ENCODE measurements at regions not wholly inside any gene's neighbourhood (a gene's known extent, or its start where the extent isn't known, plus 50 kb on each side); places are given as distances from the start of the nearest gene placed in this dataset.

DNA sequence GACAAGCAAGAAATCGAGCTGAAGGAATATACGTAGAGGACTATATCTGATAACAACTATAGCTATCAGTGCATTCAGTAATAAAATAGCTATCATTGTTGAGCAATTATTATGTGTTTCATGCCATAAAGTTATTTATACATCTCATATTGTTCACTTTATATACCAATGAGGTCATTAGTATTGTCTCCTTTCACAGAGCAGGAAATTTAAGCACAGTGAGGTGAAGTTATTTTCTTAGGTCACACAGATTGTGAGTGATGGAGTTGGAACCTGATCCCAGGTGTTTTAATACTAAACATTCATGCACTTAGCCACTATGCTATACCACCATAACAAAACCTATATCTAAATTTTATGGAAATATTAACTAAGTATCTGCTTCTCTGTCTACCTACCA is 180.5 kb upstream of the DPYD start:
- H3K4me3 Mint-ChIP-seq = no peak overlapping the region
- H3K36me3 ChIP-seq = no peaks in the 10 kb centered on the region
- H3K79me2 ChIP-seq (ENCODE audit: low read depth) = no peaks in the 10 kb centered on the region
- no peaks in the 10 kb centered on the region for H3K36me3 Mint-ChIP-seq
- H3K9ac ChIP-seq = no peak overlapping the region
- no peak overlapping the region for H2AFZ ChIP-seq (replicated peaks)
- TF ChIP-seq EZH2 (IDR thresholded peaks at IDR 0.05) (no peak), EZH2phosphoT487 (IDR thresholded peaks at IDR 0.05) (no peak)
- TF ChIP-seq, protein P1, sequence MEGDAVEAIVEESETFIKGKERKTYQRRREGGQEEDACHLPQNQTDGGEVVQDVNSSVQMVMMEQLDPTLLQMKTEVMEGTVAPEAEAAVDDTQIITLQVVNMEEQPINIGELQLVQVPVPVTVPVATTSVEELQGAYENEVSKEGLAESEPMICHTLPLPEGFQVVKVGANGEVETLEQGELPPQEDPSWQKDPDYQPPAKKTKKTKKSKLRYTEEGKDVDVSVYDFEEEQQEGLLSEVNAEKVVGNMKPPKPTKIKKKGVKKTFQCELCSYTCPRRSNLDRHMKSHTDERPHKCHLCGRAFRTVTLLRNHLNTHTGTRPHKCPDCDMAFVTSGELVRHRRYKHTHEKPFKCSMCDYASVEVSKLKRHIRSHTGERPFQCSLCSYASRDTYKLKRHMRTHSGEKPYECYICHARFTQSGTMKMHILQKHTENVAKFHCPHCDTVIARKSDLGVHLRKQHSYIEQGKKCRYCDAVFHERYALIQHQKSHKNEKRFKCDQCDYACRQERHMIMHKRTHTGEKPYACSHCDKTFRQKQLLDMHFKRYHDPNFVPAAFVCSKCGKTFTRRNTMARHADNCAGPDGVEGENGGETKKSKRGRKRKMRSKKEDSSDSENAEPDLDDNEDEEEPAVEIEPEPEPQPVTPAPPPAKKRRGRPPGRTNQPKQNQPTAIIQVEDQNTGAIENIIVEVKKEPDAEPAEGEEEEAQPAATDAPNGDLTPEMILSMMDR (IDR thresholded peaks at IDR 0.05) = no peak
- no peak overlapping the region for H3K4me3 ChIP-seq
- no peaks in the 10 kb centered on the region for H3K27me3 Mint-ChIP-seq (ENCODE audit: insufficient read depth, low read depth)
- H3K27me3 ChIP-seq = no peaks in the 10 kb centered on the region
- H3K4me1 ChIP-seq = peaks cover 7% of the 10 kb centered on the region
- H3K27ac ChIP-seq = no peak overlapping the region
- no peak overlapping the region for H3K4me2 ChIP-seq
- H3K9me3 ChIP-seq (ENCODE audit: low read depth) = no peaks in the 10 kb centered on the region
- no peak overlapping the region for H3K27ac Mint-ChIP-seq
- no peak for DNase-seq (ENCODE audit: low spot score)
- H4K20me1 ChIP-seq (ENCODE audit: low read depth) = no peaks in the 10 kb centered on the region
- H3K9me3 Mint-ChIP-seq = peaks cover 5% of the 10 kb centered on the region
- H3F3A ChIP-seq (ENCODE audit: low read depth) = no peaks in the 10 kb centered on the region
- H3K4me1 Mint-ChIP-seq = peaks cover 14% of the 10 kb centered on the region

DNA sequence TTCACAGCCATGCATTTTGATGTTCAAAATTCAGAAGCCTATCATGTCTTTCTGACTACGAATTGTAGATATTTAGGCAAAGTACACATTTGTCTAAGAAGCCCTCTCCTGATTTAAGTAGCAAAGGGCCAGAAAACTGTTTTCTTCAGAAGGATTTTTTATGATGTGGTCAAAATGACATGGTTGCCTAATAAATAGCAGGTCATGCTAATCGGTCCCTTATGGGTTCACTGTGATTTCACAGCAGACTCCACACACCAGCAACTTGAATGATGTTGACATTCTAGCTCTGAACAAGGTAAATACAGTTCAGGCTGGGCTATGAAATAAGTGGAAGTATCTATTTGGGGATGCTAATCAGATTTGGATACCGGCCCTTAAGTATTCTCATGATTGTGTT is 178.7 kb upstream of the DPYD start:
- peaks cover 7% of the 10 kb centered on the region for H3K4me1 Mint-ChIP-seq
- peaks cover 7% of the 10 kb centered on the region for H3K4me1 ChIP-seq
- H3K9me3 Mint-ChIP-seq = no peaks in the 10 kb centered on the region
- H3K27me3 ChIP-seq = no peaks in the 10 kb centered on the region
- no peaks in the 10 kb centered on the region for H3K36me3 ChIP-seq
- no peak overlapping the region for H2AFZ ChIP-seq (replicated peaks)
- H3K27ac ChIP-seq = no peak overlapping the region
- no peak for TF ChIP-seq EZH2phosphoT487 (IDR thresholded peaks at IDR 0.05)
- TF ChIP-seq, protein P1 (IDR thresholded peaks at IDR 0.05) = no peak
- no peak for TF ChIP-seq EZH2 (IDR thresholded peaks at IDR 0.05)
- no peak overlapping the region for H3K4me2 ChIP-seq
- H3K79me2 ChIP-seq (ENCODE audit: low read depth) = no peaks in the 10 kb centered on the region
- no peak for DNase-seq (ENCODE audit: low spot score)
- no peaks in the 10 kb centered on the region for H3F3A ChIP-seq (ENCODE audit: low read depth)
- no peak overlapping the region for H3K4me3 Mint-ChIP-seq
- H4K20me1 ChIP-seq (ENCODE audit: low read depth) = no peaks in the 10 kb centered on the region
- no peaks in the 10 kb centered on the region for H3K36me3 Mint-ChIP-seq
- H3K4me3 ChIP-seq = no peak overlapping the region
- H3K9me3 ChIP-seq (ENCODE audit: low read depth) = no peaks in the 10 kb centered on the region
- no peak overlapping the region for H3K27ac Mint-ChIP-seq
- H3K9ac ChIP-seq = no peak overlapping the region
- H3K27me3 Mint-ChIP-seq (ENCODE audit: insufficient read depth, low read depth) = no peaks in the 10 kb centered on the region

DNA sequence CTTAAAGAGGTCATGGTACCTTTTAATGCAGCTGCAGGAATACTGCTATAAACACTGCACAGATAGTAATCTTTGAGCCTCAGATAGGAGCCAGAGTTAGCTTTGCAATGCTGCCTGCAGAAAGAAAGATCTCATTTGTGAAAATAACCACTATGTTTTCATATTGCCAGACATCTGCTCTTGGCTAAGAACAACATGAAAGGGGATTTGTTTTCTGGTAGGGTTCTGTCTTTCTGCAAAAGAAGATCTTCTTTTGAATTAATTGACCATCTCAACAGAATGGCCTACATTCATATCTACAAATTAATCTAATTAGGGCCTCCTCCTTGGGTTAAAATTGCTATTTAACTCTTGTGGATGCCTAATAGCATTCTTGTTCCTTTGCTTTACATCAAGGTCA is 177.6 kb upstream of the DPYD start:
- no peak for TF ChIP-seq EZH2 (IDR thresholded peaks at IDR 0.05)
- TF ChIP-seq, protein P1 (IDR thresholded peaks at IDR 0.05) = no peak
- Histone ChIP-seq H2AFZ (replicated peaks) (no peak overlapping the region), H3K36me3 (no peaks in the 10 kb centered on the region), H3K4me2 (no peak overlapping the region), H3K27me3 (no peaks in the 10 kb centered on the region), H3K9ac (no peak overlapping the region), H3K9me3 (ENCODE audit: low read depth) (no peaks in the 10 kb centered on the region), H3K27ac (no peak overlapping the region), H3K4me3 (no peak overlapping the region), H3K4me1 (no peaks in the 10 kb centered on the region), H3F3A (ENCODE audit: low read depth) (no peaks in the 10 kb centered on the region), H3K79me2 (ENCODE audit: low read depth) (no peaks in the 10 kb centered on the region), H4K20me1 (ENCODE audit: low read depth) (no peaks in the 10 kb centered on the region)
- Mint-ChIP-seq H3K4me3 (no peak overlapping the region), H3K36me3 (no peaks in the 10 kb centered on the region), H3K4me1 (no peaks in the 10 kb centered on the region), H3K9me3 (no peaks in the 10 kb centered on the region), H3K27me3 (ENCODE audit: insufficient read depth, low read depth) (no peaks in the 10 kb centered on the region), H3K27ac (no peak overlapping the region)
- no peak for DNase-seq (ENCODE audit: low spot score)

DNA sequence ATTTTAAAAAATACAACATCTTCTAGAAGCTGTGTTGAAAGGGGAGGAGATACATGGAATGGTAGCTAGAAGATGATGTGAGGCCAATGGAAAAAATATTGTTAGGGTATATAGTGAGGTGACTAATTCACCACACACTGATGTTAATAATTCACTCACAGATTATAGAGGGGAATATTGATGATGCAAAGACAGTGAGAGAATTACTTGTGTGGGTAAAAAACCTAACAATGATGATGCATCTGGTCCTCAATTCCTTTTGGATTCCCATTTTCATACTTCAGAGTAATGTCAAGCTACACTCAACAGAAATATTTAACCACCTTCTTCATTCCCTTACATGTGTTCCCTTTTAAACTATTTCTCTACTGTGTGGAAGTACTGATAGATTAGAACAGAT is 169.5 kb upstream of the DPYD start:
- peaks cover 13% of the 10 kb centered on the region for H3K4me1 ChIP-seq
- no peaks in the 10 kb centered on the region for H3K9me3 ChIP-seq (ENCODE audit: low read depth)
- Mint-ChIP-seq H3K27me3 (ENCODE audit: insufficient read depth, low read depth) (no peaks in the 10 kb centered on the region), H3K27ac (no peak overlapping the region), H3K4me3 (no peak overlapping the region), H3K4me1 (peaks cover 7% of the 10 kb centered on the region), H3K9me3 (no peaks in the 10 kb centered on the region), H3K36me3 (no peaks in the 10 kb centered on the region)
- H3K4me3 ChIP-seq = no peak overlapping the region
- DNase-seq (ENCODE audit: low spot score) = no peak
- no peaks in the 10 kb centered on the region for H3K79me2 ChIP-seq (ENCODE audit: low read depth)
- H3K9ac ChIP-seq = no peak overlapping the region
- no peak for TF ChIP-seq EZH2 (IDR thresholded peaks at IDR 0.05)
- no peak for TF ChIP-seq EZH2phosphoT487 (IDR thresholded peaks at IDR 0.05)
- TF ChIP-seq, protein P1 (IDR thresholded peaks at IDR 0.05) = no peak
- H3K4me2 ChIP-seq = no peak overlapping the region
- H3F3A ChIP-seq (ENCODE audit: low read depth) = peaks cover 9% of the 10 kb centered on the region
- H2AFZ ChIP-seq (replicated peaks) = no peak overlapping the region
- H3K27me3 ChIP-seq = no peaks in the 10 kb centered on the region
- no peak overlapping the region for H3K27ac ChIP-seq
- H3K36me3 ChIP-seq = no peaks in the 10 kb centered on the region
- no peaks in the 10 kb centered on the region for H4K20me1 ChIP-seq (ENCODE audit: low read depth)

Measured in neural progenitor cell (in vitro differentiated cells).